Activated T-cell treated with anti-CD3 and anti-CD28 coated beads, Interleukin-2, amount 50 U/mL, for 24 hours (primary cell): ENCODE measurements at regions not wholly inside any gene's neighbourhood (a gene's known extent, or its start where the extent isn't known, plus 50 kb on each side); places are given as distances from the start of the nearest gene placed in this dataset.
"Not testable (repeated sequence)": the region's sequence is repeated elsewhere in the genome, so short reads cannot be mapped to it uniquely, and the experiment has no call there.

Source experiments
- DNase-seq: peaks from one replicate; pipeline ENCODE4 v3.0.0-alpha.2; 2020
- H3K27ac Mint-ChIP-seq: 2 replicates; pipeline ENCODE4 v1.8.0; 2020; ENCODE audit warnings: mild to moderate bottlenecking, mixed read lengths
- H3K27me3 Mint-ChIP-seq: 2 replicates; pipeline ENCODE4 v1.8.0; 2020; ENCODE audit warnings: mixed read lengths
- H3K36me3 Mint-ChIP-seq: 2 replicates; pipeline ENCODE4 v1.8.0; 2020; ENCODE audit warnings: low read depth, mixed read lengths
- H3K4me1 Mint-ChIP-seq: 2 replicates; pipeline ENCODE4 v1.8.0; 2020; ENCODE audit warnings: low read depth, mixed read lengths
- H3K4me3 Mint-ChIP-seq: 2 replicates; pipeline ENCODE4 v1.8.0; 2020; ENCODE audit warnings: mild to moderate bottlenecking, moderate library complexity, mixed read lengths
- H3K9me3 Mint-ChIP-seq: 2 replicates; pipeline ENCODE4 v1.8.0; 2020; ENCODE audit warnings: mixed read lengths

- H3K27ac Mint-ChIP-seq: no peak overlapping the region
- no peak overlapping the region for H3K4me3 Mint-ChIP-seq
- no peak for DNase-seq
- no peaks in the 10 kb centered on the region for H3K9me3 Mint-ChIP-seq
- H3K27me3 Mint-ChIP-seq: no peaks in the 10 kb centered on the region
- no peaks in the 10 kb centered on the region for H3K36me3 Mint-ChIP-seq
- H3K4me1 Mint-ChIP-seq: no peaks in the 10 kb centered on the region
Observed at GRCh38 chr4:84171871-84172270, 327.2 kb downstream of the NKX6-1 start.

- Mint-ChIP-seq H3K4me1 (no peaks in the 10 kb centered on the region), H3K36me3 (no peaks in the 10 kb centered on the region), H3K27ac (no peak overlapping the region), H3K27me3 (no peaks in the 10 kb centered on the region), H3K4me3 (no peak overlapping the region), H3K9me3 (no peaks in the 10 kb centered on the region)
- no peak for DNase-seq
Observed at GRCh38 chr4:84167564-84167963, 331.5 kb downstream of the NKX6-1 start.

- Mint-ChIP-seq H3K36me3 (no peaks in the 10 kb centered on the region), H3K9me3 (no peaks in the 10 kb centered on the region), H3K4me1 (no peaks in the 10 kb centered on the region), H3K27ac (no peak overlapping the region), H3K27me3 (no peaks in the 10 kb centered on the region), H3K4me3 (no peak overlapping the region)
- no peak for DNase-seq
Observed at GRCh38 chr4:84167093-84167492, 332.0 kb downstream of the NKX6-1 start.

DNA sequence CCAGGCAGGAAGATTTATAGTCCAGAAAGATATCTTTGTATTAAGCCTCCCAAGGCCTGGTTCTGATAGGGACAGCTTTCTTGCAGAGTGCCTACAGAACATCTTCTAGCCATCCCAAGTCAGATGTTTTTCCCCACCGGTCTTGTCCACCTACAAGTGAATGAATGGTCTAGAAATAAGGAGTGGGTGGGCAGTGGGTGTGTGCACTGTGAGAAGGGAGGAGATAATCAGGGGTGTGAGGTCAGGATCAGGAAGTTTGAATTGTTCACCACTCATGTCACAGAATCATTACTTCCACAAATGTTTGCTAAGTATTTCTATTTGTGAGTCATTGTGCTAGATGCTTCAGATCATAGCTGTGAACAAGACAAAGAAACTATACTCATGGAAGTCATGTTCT is 332.6 kb downstream of the NKX6-1 start:
- no peaks in the 10 kb centered on the region for H3K4me1 Mint-ChIP-seq
- no peak for DNase-seq
- H3K36me3 Mint-ChIP-seq: no peaks in the 10 kb centered on the region
- H3K27ac Mint-ChIP-seq: no peak overlapping the region
- H3K27me3 Mint-ChIP-seq: no peaks in the 10 kb centered on the region
- no peaks in the 10 kb centered on the region for H3K9me3 Mint-ChIP-seq
- H3K4me3 Mint-ChIP-seq: no peak overlapping the region

- no peaks in the 10 kb centered on the region for H3K27me3 Mint-ChIP-seq
- no peaks in the 10 kb centered on the region for H3K9me3 Mint-ChIP-seq
- DNase-seq: no peak
- no peaks in the 10 kb centered on the region for H3K4me1 Mint-ChIP-seq
- H3K36me3 Mint-ChIP-seq: no peaks in the 10 kb centered on the region
- no peak overlapping the region for H3K27ac Mint-ChIP-seq
- no peak overlapping the region for H3K4me3 Mint-ChIP-seq
Observed at GRCh38 chr4:84164201-84164600, 334.9 kb downstream of the NKX6-1 start.

- no peak overlapping the region for H3K27ac Mint-ChIP-seq
- DNase-seq: no peak
- no peaks in the 10 kb centered on the region for H3K9me3 Mint-ChIP-seq
Observed at GRCh38 chr4:84159762-84160161, 339.3 kb downstream of the NKX6-1 start.

GRCh38 chr4:84158670-84159069 is 340.4 kb downstream of the NKX6-1 start:
- Mint-ChIP-seq H3K4me1 (no peaks in the 10 kb centered on the region), H3K36me3 (no peaks in the 10 kb centered on the region), H3K27ac (no peak overlapping the region)

More at GRCh38 chr4:84159762-84160161, 339.3 kb downstream of the NKX6-1 start:
- Mint-ChIP-seq H3K4me1 (no peaks in the 10 kb centered on the region), H3K27me3 (peaks cover 4% of the 10 kb centered on the region), H3K4me3 (no peak overlapping the region), H3K36me3 (no peaks in the 10 kb centered on the region)

GRCh38 chr4:84151574-84151973 is 347.5 kb downstream of the NKX6-1 start:
- no peak overlapping the region for H3K27ac Mint-ChIP-seq
- no peak for DNase-seq
- no peaks in the 10 kb centered on the region for H3K9me3 Mint-ChIP-seq
- H3K36me3 Mint-ChIP-seq: no peaks in the 10 kb centered on the region
- H3K4me3 Mint-ChIP-seq: no peak overlapping the region
- H3K4me1 Mint-ChIP-seq: peaks cover 2% of the 10 kb centered on the region
- no peaks in the 10 kb centered on the region for H3K27me3 Mint-ChIP-seq

More at GRCh38 chr4:84158670-84159069, 340.4 kb downstream of the NKX6-1 start:
- Mint-ChIP-seq H3K9me3 (no peaks in the 10 kb centered on the region), H3K4me3 (no peak overlapping the region), H3K27me3 (peaks cover 4% of the 10 kb centered on the region)
- no peak for DNase-seq

GRCh38 chr4:84150177-84150576 is 348.9 kb downstream of the NKX6-1 start:
- Mint-ChIP-seq H3K27me3 (no peaks in the 10 kb centered on the region), H3K36me3 (no peaks in the 10 kb centered on the region), H3K27ac (no peak overlapping the region), H3K9me3 (no peaks in the 10 kb centered on the region), H3K4me1 (peaks cover 4% of the 10 kb centered on the region), H3K4me3 (no peak overlapping the region)
- no peak for DNase-seq

DNA sequence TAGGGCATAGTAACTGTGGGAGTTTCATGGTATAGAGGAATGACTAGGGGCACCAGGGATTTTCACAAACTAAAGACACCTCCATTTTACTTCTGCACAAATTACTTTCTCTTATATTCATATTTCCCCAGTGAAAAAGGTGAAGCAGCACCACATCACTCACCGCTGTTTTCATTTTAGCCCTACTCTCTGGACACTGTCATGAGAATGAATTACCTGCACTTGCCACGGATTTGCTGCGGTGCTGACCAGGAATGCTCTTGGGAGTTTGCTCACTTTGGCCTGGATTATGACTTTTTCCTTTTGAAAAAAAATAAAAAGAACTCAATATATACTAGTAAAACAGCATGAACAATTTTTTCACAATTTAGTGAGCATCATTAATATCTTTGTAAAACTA is 351.3 kb downstream of the NKX6-1 start:
- no peak for DNase-seq

GRCh38 chr4:84146300-84146959 is 352.7 kb downstream of the NKX6-1 start:
- Mint-ChIP-seq H3K4me1 (peaks cover 4% of the 10 kb centered on the region), H3K36me3 (no peaks in the 10 kb centered on the region), H3K27me3 (no peaks in the 10 kb centered on the region), H3K4me3 (no peak overlapping the region), H3K9me3 (no peaks in the 10 kb centered on the region), H3K27ac (no peak overlapping the region)
- no peak for DNase-seq

More for the DNA sequence above, 351.3 kb downstream of the NKX6-1 start:
- Mint-ChIP-seq H3K36me3 (no peaks in the 10 kb centered on the region), H3K27ac (no peak overlapping the region), H3K4me3 (no peak overlapping the region), H3K27me3 (no peaks in the 10 kb centered on the region), H3K9me3 (no peaks in the 10 kb centered on the region), H3K4me1 (peaks cover 4% of the 10 kb centered on the region)

DNA sequence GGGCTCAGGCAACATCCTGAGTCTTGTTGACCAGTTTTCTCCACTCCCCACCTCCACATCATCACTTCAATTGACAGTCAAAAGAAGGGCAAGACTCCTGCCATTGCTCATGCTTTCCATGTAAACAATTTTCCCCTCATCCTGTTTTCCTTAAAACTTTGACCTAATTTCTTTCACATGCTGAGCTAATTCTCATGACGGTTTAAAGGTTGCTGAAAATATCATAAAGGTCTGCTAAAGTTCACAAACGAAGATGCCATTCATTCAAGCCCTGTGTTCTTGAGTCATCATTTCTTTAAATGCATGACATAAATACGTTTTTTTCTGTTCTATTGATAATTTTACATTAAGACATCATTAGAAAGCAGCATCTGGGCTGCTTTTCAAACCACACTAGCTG is 353.9 kb downstream of the NKX6-1 start:
- Mint-ChIP-seq H3K4me1 (peaks cover 4% of the 10 kb centered on the region), H3K4me3 (no peak overlapping the region), H3K27ac (no peak overlapping the region), H3K36me3 (no peaks in the 10 kb centered on the region), H3K27me3 (no peaks in the 10 kb centered on the region), H3K9me3 (no peaks in the 10 kb centered on the region)
- DNase-seq: no peak

DNA sequence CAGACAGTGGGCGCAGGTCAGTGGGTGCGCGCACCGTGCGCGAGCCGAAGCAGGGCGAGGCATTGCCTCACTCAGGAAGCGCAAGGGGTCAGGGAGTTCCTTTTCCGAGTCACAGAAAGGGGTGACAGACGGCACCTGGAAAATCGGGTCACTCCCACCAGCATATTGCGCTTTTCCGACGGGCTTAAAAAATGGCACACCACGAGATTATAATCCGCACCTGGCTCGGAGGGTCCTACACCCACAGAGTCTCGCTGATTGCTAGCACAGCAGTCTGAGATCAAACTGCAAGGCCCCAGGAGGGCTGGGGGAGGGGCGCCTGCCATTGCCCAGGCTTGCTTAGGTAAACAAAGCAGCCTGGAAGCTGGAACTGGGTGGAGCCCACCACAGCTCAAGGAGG is 372.2 kb downstream of the NKX6-1 start:
- H3K27me3 Mint-ChIP-seq, H3K4me3 Mint-ChIP-seq, DNase-seq, H3K27ac Mint-ChIP-seq, H3K9me3 Mint-ChIP-seq, H3K36me3 Mint-ChIP-seq, H3K4me1 Mint-ChIP-seq: not testable (repeated sequence)

DNA sequence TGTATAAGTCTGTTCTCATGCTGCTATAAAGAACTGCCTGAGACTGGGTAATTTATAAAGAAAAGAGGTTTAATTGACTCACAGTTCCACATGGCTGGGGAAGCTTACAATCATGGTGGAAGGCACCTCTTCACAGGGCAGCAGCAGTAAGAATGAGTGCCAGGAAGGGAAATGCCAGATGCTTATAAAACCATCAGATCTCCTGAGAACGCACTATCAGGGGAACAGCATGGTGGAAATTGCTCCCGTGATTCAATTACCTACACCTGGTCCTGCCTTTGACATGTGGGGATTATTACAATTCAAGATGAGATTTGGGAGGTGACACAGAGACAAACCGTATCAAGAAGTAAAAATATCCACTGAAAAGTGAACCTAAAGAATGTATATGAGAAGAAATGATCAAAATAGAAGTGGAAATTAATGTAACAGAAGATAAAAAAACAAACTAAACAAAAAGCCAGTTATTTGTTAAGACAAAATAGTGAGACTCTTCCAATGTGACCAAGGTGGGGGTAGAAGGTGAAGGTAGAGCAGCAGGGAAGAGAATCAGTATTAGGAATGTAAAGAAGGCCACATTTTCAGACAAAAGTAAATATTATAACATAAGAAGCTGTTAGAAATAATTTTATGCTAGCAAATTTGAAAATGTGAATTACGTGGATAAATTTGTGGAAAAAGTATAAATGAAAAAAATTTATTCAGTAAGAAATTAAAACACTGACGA is 372.9 kb downstream of the NKX6-1 start:
- peaks cover 3% of the 10 kb centered on the region for H3K9me3 Mint-ChIP-seq
- no peaks in the 10 kb centered on the region for H3K4me1 Mint-ChIP-seq
- H3K27ac Mint-ChIP-seq: no peak overlapping the region
- no peak for DNase-seq
- H3K27me3 Mint-ChIP-seq: no peaks in the 10 kb centered on the region
- H3K36me3 Mint-ChIP-seq: no peaks in the 10 kb centered on the region
- no peak overlapping the region for H3K4me3 Mint-ChIP-seq

DNA sequence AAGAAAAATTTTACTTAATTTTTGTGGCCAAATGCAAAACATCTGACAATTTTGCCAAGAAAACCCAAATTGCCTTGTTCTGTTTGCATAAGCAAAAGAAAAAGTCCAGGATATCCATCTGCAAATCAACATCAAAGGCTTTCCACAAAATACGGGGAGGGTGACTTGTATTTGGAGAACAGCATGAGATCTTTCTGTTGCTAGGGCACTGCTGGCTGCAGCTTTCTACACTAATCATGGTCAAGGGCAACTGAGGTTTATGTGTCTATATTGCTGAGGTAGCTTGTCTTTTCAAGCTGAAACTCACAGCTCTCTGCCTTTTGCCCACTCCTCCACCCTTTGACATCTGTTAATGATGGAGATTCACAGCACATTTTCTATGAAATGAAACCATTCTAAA is 389.1 kb downstream of the NKX6-1 start:
- H3K27me3 Mint-ChIP-seq: no peaks in the 10 kb centered on the region
- H3K4me1 Mint-ChIP-seq: no peaks in the 10 kb centered on the region
- H3K36me3 Mint-ChIP-seq: no peaks in the 10 kb centered on the region
- H3K27ac Mint-ChIP-seq: no peak overlapping the region
- H3K9me3 Mint-ChIP-seq: peaks cover 9% of the 10 kb centered on the region
- DNase-seq: no peak
- no peak overlapping the region for H3K4me3 Mint-ChIP-seq
